ENCODE measurements at regions not wholly inside any gene's neighbourhood (a gene's known extent, or its start where the extent isn't known, plus 50 kb on each side); places are given as distances from the start of the nearest gene placed in this dataset.

DNA sequence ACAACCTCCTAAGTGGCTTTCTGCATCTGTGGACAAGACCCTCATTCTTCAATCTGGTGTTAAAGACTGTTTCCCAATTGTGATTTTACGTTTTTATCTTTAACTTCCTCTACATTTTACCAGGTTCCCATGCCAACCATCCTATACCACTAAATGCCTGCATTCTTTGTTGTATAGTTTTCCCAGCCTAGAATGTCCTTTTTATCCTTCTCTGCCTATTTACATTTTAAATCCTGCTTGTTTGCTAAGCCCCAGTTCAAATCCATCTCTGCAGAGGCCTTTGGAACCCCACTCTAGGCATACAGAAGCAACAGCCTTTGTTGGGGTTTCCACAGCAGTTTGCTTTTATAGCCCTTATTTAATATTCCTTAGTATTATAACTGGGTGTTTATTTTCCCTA is 325.1 kb upstream of the DDHD1 start:
- TF ChIP-seq, protein P1, sequence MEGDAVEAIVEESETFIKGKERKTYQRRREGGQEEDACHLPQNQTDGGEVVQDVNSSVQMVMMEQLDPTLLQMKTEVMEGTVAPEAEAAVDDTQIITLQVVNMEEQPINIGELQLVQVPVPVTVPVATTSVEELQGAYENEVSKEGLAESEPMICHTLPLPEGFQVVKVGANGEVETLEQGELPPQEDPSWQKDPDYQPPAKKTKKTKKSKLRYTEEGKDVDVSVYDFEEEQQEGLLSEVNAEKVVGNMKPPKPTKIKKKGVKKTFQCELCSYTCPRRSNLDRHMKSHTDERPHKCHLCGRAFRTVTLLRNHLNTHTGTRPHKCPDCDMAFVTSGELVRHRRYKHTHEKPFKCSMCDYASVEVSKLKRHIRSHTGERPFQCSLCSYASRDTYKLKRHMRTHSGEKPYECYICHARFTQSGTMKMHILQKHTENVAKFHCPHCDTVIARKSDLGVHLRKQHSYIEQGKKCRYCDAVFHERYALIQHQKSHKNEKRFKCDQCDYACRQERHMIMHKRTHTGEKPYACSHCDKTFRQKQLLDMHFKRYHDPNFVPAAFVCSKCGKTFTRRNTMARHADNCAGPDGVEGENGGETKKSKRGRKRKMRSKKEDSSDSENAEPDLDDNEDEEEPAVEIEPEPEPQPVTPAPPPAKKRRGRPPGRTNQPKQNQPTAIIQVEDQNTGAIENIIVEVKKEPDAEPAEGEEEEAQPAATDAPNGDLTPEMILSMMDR (conservative IDR thresholded peaks at IDR 0.05): no peak
- no peak for TF ChIP-seq EZH2 (IDR thresholded peaks at IDR 0.05; ENCODE audit: low read depth)
